ENCODE measurements at regions not wholly inside any gene's neighbourhood (a gene's known extent, or its start where the extent isn't known, plus 50 kb on each side); places are given as distances from the start of the nearest gene placed in this dataset.

GRCh38 chr5:162324328-162324727, 256.8 kb downstream of the GABRG2 start:
- TF ChIP-seq CTCF (IDR thresholded peaks at IDR 0.05) (no peak), POLR2A (IDR thresholded peaks at IDR 0.05) (no peak), EP300 (IDR thresholded peaks at IDR 0.05) (no peak)

Measured in ovary (tissue), 3 donors.